CD4-positive, alpha-beta T cell (primary cell): ENCODE measurements at regions not wholly inside any gene's neighbourhood (a gene's known extent, or its start where the extent isn't known, plus 50 kb on each side); places are given as distances from the start of the nearest gene placed in this dataset.

ENCODE experiments used
- ATAC-seq: fragments of 200-7000 bp; cut with Tn5 transposase; one replicate; pipeline ENCODE4 v1.10.0; 2022; ENCODE audit warnings: mild to moderate bottlenecking; ENCODE audit not compliant: poor library complexity
- CTCF ChIA-PET: fragments of 350-600 bp; sonication (Branson Sonifier 250); formaldehyde crosslinking; loops from one replicate; lab custom pipeline; 2021; ENCODE audit warnings: antibody characterized with exemption, inconsistent platforms; lab: Charles Lee
- POLR2A ChIA-PET: fragments of 350-600 bp; sonication (Branson Sonifier 250); formaldehyde crosslinking; loops from one replicate; lab custom pipeline; 2021; ENCODE audit warnings: antibody characterized with exemption, inconsistent platforms; lab: Charles Lee
- DNase-seq, 14 experiments: peaks; one replicate each; pipeline ENCODE4 v3.0.0-alpha.2; 2013 to 2020; ENCODE audit warnings: mixed read lengths in 2 of 14
- H3K27ac ChIP-seq, 2 donors: one replicate each; pipeline versions ENCODE4 v1.5.1 to v1.7.0; 2013; ENCODE audit warnings: low read length in 2 of 2, low read depth in 1 of 2, mild to moderate bottlenecking in 1 of 2
- H3K27me3 ChIP-seq, 2 experiments: 1 replicate in 1 of 2; 2 replicates in 1 of 2; pipeline versions ENCODE4 v1.6.1 to v1.7.0; 2013; ENCODE audit warnings: low read length in 2 of 2, control low read depth in 1 of 2, mild to moderate bottlenecking in 1 of 2, moderate library complexity in 1 of 2; ENCODE audit not compliant: insufficient read depth in 2 of 2, control insufficient read depth in 1 of 2
- H3K36me3 ChIP-seq: one replicate; pipeline ENCODE4 v1.6.1; 2013; ENCODE audit warnings: low read length, control low read depth; ENCODE audit not compliant: insufficient read depth
- H3K4me1 ChIP-seq: one replicate; pipeline ENCODE4 v1.6.1; 2013; ENCODE audit warnings: low read length, control low read depth; ENCODE audit not compliant: insufficient read depth
- H3K4me3 ChIP-seq: one replicate; pipeline ENCODE4 v1.5.1; 2013; ENCODE audit warnings: mild to moderate bottlenecking, low read length, moderate library complexity
- H3K9me3 ChIP-seq, 2 experiments: 1 replicate in 1 of 2; 2 replicates in 1 of 2; pipeline versions ENCODE4 v1.6.1 to v1.7.0; 2013; ENCODE audit warnings: low read length in 2 of 2, mild to moderate bottlenecking in 2 of 2, control low read depth in 1 of 2, moderate library complexity in 1 of 2; ENCODE audit not compliant: control insufficient read depth in 1 of 2, insufficient read depth in 1 of 2
- H3K27ac Mint-ChIP-seq: one replicate; pipeline ENCODE4 v1.8.0; 2020; ENCODE audit warnings: mixed read lengths
- H3K27me3 Mint-ChIP-seq: one replicate; pipeline ENCODE4 v1.8.0; 2021; ENCODE audit warnings: mixed read lengths
- H3K36me3 Mint-ChIP-seq: one replicate; pipeline ENCODE4 v1.8.0; 2021; ENCODE audit warnings: low read depth, mixed read lengths
- H3K4me1 Mint-ChIP-seq: one replicate; pipeline ENCODE4 v1.8.0; 2021; ENCODE audit warnings: low read depth, mixed read lengths
- H3K4me3 Mint-ChIP-seq: one replicate; pipeline ENCODE4 v1.8.0; 2020; ENCODE audit warnings: mild to moderate bottlenecking, mixed read lengths
- H3K9me3 Mint-ChIP-seq: one replicate; pipeline ENCODE4 v1.8.0; 2020; ENCODE audit warnings: mixed read lengths
- intact Hi-C, 2 experiments: fragments of 100-400 bp; cut with DNase I in 1 of 2; cut with micrococcal nuclease in 1 of 2; formaldehyde crosslinking; loops; one replicate each; pipeline versions ENCODE4 v1.15.1 to v1.9.0; 2023 to 2025; cut with DNase I, micrococcal nuclease
- TF ChIP-seq, protein P1 (sequence below): fragments of 200-600 bp; IDR thresholded peaks from one replicate; pipeline ENCODE4 v1.8.0; 2022; ENCODE audit warnings: antibody characterized with exemption, mild to moderate bottlenecking

DNA sequence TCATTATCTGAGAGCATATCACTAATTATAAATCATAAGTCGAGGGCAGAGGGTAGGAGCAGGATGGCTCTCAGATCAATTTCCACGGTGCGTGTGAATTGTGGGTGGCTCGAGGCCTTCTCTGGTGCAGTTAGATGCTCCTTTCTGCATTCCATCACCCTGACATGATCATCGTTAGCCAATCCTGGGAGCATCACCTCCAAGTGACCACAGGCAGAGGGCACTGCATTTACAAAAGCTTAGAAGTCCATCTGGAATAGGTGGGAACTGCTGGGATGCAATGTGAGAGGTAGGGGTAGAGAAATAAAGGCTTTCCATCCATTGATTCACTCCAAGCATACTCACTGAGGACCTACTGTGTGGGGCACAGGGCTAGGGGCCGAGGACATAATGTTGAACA is 538.2 kb upstream of the TBX3 start:
- Mint-ChIP-seq H3K27me3 (no peaks in the 10 kb centered on the region), H3K27ac (no peak overlapping the region), H3K4me1 (no peaks in the 10 kb centered on the region), H3K36me3 (no peaks in the 10 kb centered on the region), H3K9me3 (peaks cover 3% of the 10 kb centered on the region), H3K4me3 (no peak overlapping the region)
- intact Hi-C loops, result no loop called here
- no peak overlapping the region for H3K27ac ChIP-seq
- DNase-seq (no peak), ATAC-seq (no peak)
- H3K4me1 ChIP-seq, result no peaks in the 10 kb centered on the region
- TF ChIP-seq, protein P1, sequence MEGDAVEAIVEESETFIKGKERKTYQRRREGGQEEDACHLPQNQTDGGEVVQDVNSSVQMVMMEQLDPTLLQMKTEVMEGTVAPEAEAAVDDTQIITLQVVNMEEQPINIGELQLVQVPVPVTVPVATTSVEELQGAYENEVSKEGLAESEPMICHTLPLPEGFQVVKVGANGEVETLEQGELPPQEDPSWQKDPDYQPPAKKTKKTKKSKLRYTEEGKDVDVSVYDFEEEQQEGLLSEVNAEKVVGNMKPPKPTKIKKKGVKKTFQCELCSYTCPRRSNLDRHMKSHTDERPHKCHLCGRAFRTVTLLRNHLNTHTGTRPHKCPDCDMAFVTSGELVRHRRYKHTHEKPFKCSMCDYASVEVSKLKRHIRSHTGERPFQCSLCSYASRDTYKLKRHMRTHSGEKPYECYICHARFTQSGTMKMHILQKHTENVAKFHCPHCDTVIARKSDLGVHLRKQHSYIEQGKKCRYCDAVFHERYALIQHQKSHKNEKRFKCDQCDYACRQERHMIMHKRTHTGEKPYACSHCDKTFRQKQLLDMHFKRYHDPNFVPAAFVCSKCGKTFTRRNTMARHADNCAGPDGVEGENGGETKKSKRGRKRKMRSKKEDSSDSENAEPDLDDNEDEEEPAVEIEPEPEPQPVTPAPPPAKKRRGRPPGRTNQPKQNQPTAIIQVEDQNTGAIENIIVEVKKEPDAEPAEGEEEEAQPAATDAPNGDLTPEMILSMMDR, result no peak
- H3K36me3 ChIP-seq, result no peaks in the 10 kb centered on the region
- ChIA-PET POLR2A (no interaction called here), CTCF (interaction anchor here (0.7 kb wide), 1 partner anchor 72 kb away, joined by 3 read pairs; no protein-coding TSS in a partner anchor)
- peaks cover 0 to 11% of the 10 kb centered on the region in 2 experiments for H3K9me3 ChIP-seq
- H3K27me3 ChIP-seq, result no peaks in the 10 kb centered on the region
- no peak overlapping the region for H3K4me3 ChIP-seq

- Histone ChIP-seq H3K4me1 (no peaks in the 10 kb centered on the region), H3K36me3 (no peaks in the 10 kb centered on the region), H3K9me3 (peaks cover 0 to 5% of the 10 kb centered on the region in 2 experiments), H3K27me3 (no peaks in the 10 kb centered on the region), H3K4me3 (no peak overlapping the region), H3K27ac (no peak overlapping the region)
- ATAC-seq, result no peak
- POLR2A ChIA-PET, result no interaction called here
- intact Hi-C loops, result no loop called here
- DNase-seq, result no peak
- Mint-ChIP-seq H3K4me1 (no peaks in the 10 kb centered on the region), H3K36me3 (no peaks in the 10 kb centered on the region), H3K27me3 (no peaks in the 10 kb centered on the region), H3K4me3 (no peak overlapping the region), H3K9me3 (peaks cover 5% of the 10 kb centered on the region), H3K27ac (no peak overlapping the region)
- CTCF ChIA-PET, result no interaction called here
- TF ChIP-seq, protein P1, result no peak
Measured at GRCh38 chr12:115216301-115216700, 532.3 kb upstream of the TBX3 start.

DNA sequence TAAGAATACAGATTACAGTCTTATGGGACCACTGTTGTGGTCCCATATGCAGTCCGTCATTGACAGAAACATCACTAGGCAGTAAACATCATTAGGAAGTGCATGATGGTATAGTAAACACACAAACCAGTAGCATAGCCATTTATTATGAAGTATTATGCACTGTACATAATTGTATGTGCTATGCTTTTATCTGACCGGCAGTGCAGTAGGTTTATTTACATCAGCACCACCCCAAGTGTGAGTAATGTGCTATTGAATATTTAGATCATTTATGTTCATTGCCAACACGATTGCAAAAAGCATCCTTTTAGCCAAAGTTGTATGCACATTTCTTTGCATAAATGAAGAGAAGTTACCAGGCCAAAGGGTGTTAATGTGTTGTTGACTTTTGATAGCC is 531.6 kb upstream of the TBX3 start:
- Mint-ChIP-seq H3K4me1 (no peaks in the 10 kb centered on the region), H3K27ac (no peak overlapping the region), H3K36me3 (no peaks in the 10 kb centered on the region), H3K4me3 (no peak overlapping the region), H3K27me3 (no peaks in the 10 kb centered on the region), H3K9me3 (peaks cover 5% of the 10 kb centered on the region)
- H3K27ac ChIP-seq, result no peak overlapping the region
- H3K4me1 ChIP-seq, result no peaks in the 10 kb centered on the region
- H3K27me3 ChIP-seq, result no peaks in the 10 kb centered on the region
- no peak overlapping the region for H3K4me3 ChIP-seq
- H3K36me3 ChIP-seq, result no peaks in the 10 kb centered on the region
- intact Hi-C loops, result no loop called here
- TF ChIP-seq, protein P1, result no peak
- CTCF ChIA-PET, result no interaction called here
- no peak for DNase-seq
- POLR2A ChIA-PET, result no interaction called here
- H3K9me3 ChIP-seq, result peaks cover 0 to 10% of the 10 kb centered on the region in 2 experiments
- ATAC-seq, result no peak
